Activated naive CD8-positive, alpha-beta T cell treated with anti-CD3 and anti-CD28 coated beads, Interleukin-2, amount 10 ng/mL, durations not matched to agents 7 days and 5 days (primary cell): ENCODE measurements at regions not wholly inside any gene's neighbourhood (a gene's known extent, or its start where the extent isn't known, plus 50 kb on each side); places are given as distances from the start of the nearest gene placed in this dataset.

Source experiments
- ATAC-seq: fragments of 150-1000 bp; cut with Tn5 transposase; one replicate; pipeline ENCODE4 v1.10.0; 2021; ENCODE audit warnings: low read depth, moderate library complexity
- POLR2A ChIA-PET: fragments of 350-600 bp; sonication (Branson Sonifier 250); formaldehyde crosslinking; loops from one replicate; lab custom pipeline; 2021; ENCODE audit warnings: antibody characterized with exemption; lab: Charles Lee
- DNase-seq: peaks from one replicate; pipeline ENCODE4 v3.0.0; 2021
- H3K27ac Mint-ChIP-seq: one replicate; pipeline ENCODE4 v1.8.0; 2022; ENCODE audit warnings: mild to moderate bottlenecking, mixed read lengths
- H3K27me3 Mint-ChIP-seq: one replicate; pipeline ENCODE4 v1.8.0; 2022; ENCODE audit warnings: mild to moderate bottlenecking, moderate library complexity, mixed read lengths
- H3K36me3 Mint-ChIP-seq: one replicate; pipeline ENCODE4 v1.8.0; 2021; ENCODE audit warnings: mild to moderate bottlenecking, mixed read lengths
- H3K4me1 Mint-ChIP-seq: one replicate; pipeline ENCODE4 v1.8.0; 2021; ENCODE audit warnings: mixed read lengths
- H3K4me3 Mint-ChIP-seq: one replicate; pipeline ENCODE4 v1.8.0; 2022; ENCODE audit warnings: mild to moderate bottlenecking, moderate library complexity, mixed read lengths
- H3K9me3 Mint-ChIP-seq: one replicate; pipeline ENCODE4 v1.8.0; 2021; ENCODE audit warnings: mixed read lengths

- POLR2A ChIA-PET, result interaction anchor here (0.9 to 1.8 kb wide), 3 partner anchors 106 to 152 kb away, joined by 3 to 8 read pairs (median 3); partner anchors contain the start of gene BTG1
- DNase-seq, result no peak
Observed at GRCh38 chr12:92297932-92298696, 152.5 kb upstream of the BTG1 start.

GRCh38 chr12:92297405-92297804, 151.8 kb upstream of the BTG1 start:
- H3K4me3 Mint-ChIP-seq, result peak overlapping the region; percentile 59
- peak overlapping the region; percentile 80 for H3K27ac Mint-ChIP-seq
- DNase-seq (no peak), ATAC-seq (peak; percentile 16)
- peaks cover 7% of the 10 kb centered on the region for H3K9me3 Mint-ChIP-seq
- peaks cover 9% of the 10 kb centered on the region for H3K36me3 Mint-ChIP-seq
- no peaks in the 10 kb centered on the region for H3K27me3 Mint-ChIP-seq
- POLR2A ChIA-PET, result interaction anchor here (0.9 to 1.8 kb wide), 2 partner anchors 108 to 152 kb away, joined by 3 to 8 read pairs; partner anchors contain the start of gene BTG1
- peaks cover 14% of the 10 kb centered on the region for H3K4me1 Mint-ChIP-seq

More at GRCh38 chr12:92297932-92298696, 152.5 kb upstream of the BTG1 start:
- no peaks in the 10 kb centered on the region for H3K27me3 Mint-ChIP-seq
- H3K27ac Mint-ChIP-seq, result peak overlapping the region; percentile 80
- peak overlapping the region; percentile 59 for H3K4me3 Mint-ChIP-seq
- peaks cover 14% of the 10 kb centered on the region for H3K4me1 Mint-ChIP-seq
- peak; percentile 95 for ATAC-seq
- peaks cover 7% of the 10 kb centered on the region for H3K9me3 Mint-ChIP-seq
- peaks cover 9% of the 10 kb centered on the region for H3K36me3 Mint-ChIP-seq

- Mint-ChIP-seq H3K4me3 (no peak overlapping the region), H3K9me3 (peaks cover 7% of the 10 kb centered on the region), H3K36me3 (peaks cover 11% of the 10 kb centered on the region), H3K4me1 (peaks cover 14% of the 10 kb centered on the region), H3K27me3 (no peaks in the 10 kb centered on the region), H3K27ac (no peak overlapping the region)
- ATAC-seq (no peak), DNase-seq (no peak)
- POLR2A ChIA-PET, result interaction anchor here (1.1 kb wide), 1 partner anchor 150 kb away, joined by 3 read pairs; the partner anchor contains the start of gene BTG1
Observed at GRCh38 chr12:92295523-92295922, 149.9 kb upstream of the BTG1 start.

- Mint-ChIP-seq H3K4me3 (no peak overlapping the region), H3K27ac (no peak overlapping the region), H3K4me1 (peaks cover 14% of the 10 kb centered on the region), H3K36me3 (peaks cover 11% of the 10 kb centered on the region), H3K9me3 (peaks cover 7% of the 10 kb centered on the region), H3K27me3 (no peaks in the 10 kb centered on the region)
- ATAC-seq (no peak), DNase-seq (no peak)
- POLR2A ChIA-PET, result interaction anchor here (1.1 kb wide), 1 partner anchor 149 kb away, joined by 3 read pairs; the partner anchor contains the start of gene BTG1
Observed at GRCh38 chr12:92294676-92295440, 149.2 kb upstream of the BTG1 start.

- no peak for ATAC-seq
- no peak for DNase-seq
- Mint-ChIP-seq H3K27me3 (no peaks in the 10 kb centered on the region), H3K4me3 (no peak overlapping the region), H3K9me3 (peaks cover 5% of the 10 kb centered on the region), H3K36me3 (peaks cover 4% of the 10 kb centered on the region), H3K4me1 (peaks cover 2% of the 10 kb centered on the region), H3K27ac (no peak overlapping the region)
- POLR2A ChIA-PET, result no interaction called here
Observed at GRCh38 chr12:92292016-92292415, 146.4 kb upstream of the BTG1 start.

GRCh38 chr12:92290886-92291285, 145.2 kb upstream of the BTG1 start:
- DNase-seq (no peak), ATAC-seq (no peak)
- POLR2A ChIA-PET, result interaction anchor here (0.6 to 0.8 kb wide), 2 partner anchors 108 to 144 kb away, joined by 3 to 4 read pairs; no protein-coding TSS in a partner anchor
- H3K4me1 Mint-ChIP-seq, result peaks cover 2% of the 10 kb centered on the region
- no peak overlapping the region for H3K27ac Mint-ChIP-seq
- peaks cover 5% of the 10 kb centered on the region for H3K36me3 Mint-ChIP-seq
- H3K4me3 Mint-ChIP-seq, result no peak overlapping the region
- H3K27me3 Mint-ChIP-seq, result no peaks in the 10 kb centered on the region
- peaks cover 5% of the 10 kb centered on the region for H3K9me3 Mint-ChIP-seq

GRCh38 chr12:92290350-92290695, 144.7 kb upstream of the BTG1 start:
- H3K27ac Mint-ChIP-seq, result no peak overlapping the region

GRCh38 chr12:92289629-92290349, 144.1 kb upstream of the BTG1 start:
- no peaks in the 10 kb centered on the region for H3K27me3 Mint-ChIP-seq
- H3K4me3 Mint-ChIP-seq, result no peak overlapping the region
- peaks cover 6% of the 10 kb centered on the region for H3K9me3 Mint-ChIP-seq
- DNase-seq, result no peak
- no peak overlapping the region for H3K27ac Mint-ChIP-seq
- H3K36me3 Mint-ChIP-seq, result peaks cover 7% of the 10 kb centered on the region
- POLR2A ChIA-PET, result interaction anchor here (0.8 kb wide), 1 partner anchor 143 kb away, joined by 4 read pairs; no protein-coding TSS in a partner anchor
- peaks cover under 1% of the 10 kb centered on the region for H3K4me1 Mint-ChIP-seq
- ATAC-seq, result no peak

More at GRCh38 chr12:92290350-92290695, 144.7 kb upstream of the BTG1 start:
- H3K4me1 Mint-ChIP-seq, result peaks cover 2% of the 10 kb centered on the region
- DNase-seq (no peak), ATAC-seq (no peak)
- H3K36me3 Mint-ChIP-seq, result peaks cover 7% of the 10 kb centered on the region
- no peaks in the 10 kb centered on the region for H3K27me3 Mint-ChIP-seq
- no peak overlapping the region for H3K4me3 Mint-ChIP-seq
- POLR2A ChIA-PET, result interaction anchor here (0.8 kb wide), 1 partner anchor 144 kb away, joined by 4 read pairs; no protein-coding TSS in a partner anchor
- H3K9me3 Mint-ChIP-seq, result peaks cover 4% of the 10 kb centered on the region

- peaks cover 6% of the 10 kb centered on the region for H3K9me3 Mint-ChIP-seq
- H3K4me3 Mint-ChIP-seq, result no peak overlapping the region
- H3K27ac Mint-ChIP-seq, result no peak overlapping the region
- H3K36me3 Mint-ChIP-seq, result peaks cover 9% of the 10 kb centered on the region
- ATAC-seq (no peak), DNase-seq (no peak)
- H3K4me1 Mint-ChIP-seq, result no peaks in the 10 kb centered on the region
- POLR2A ChIA-PET, result no interaction called here
- no peaks in the 10 kb centered on the region for H3K27me3 Mint-ChIP-seq
Observed at GRCh38 chr12:92288561-92288960, 142.9 kb upstream of the BTG1 start.

GRCh38 chr12:92278378-92278828, 132.8 kb upstream of the BTG1 start:
- H3K27ac Mint-ChIP-seq, result no peak overlapping the region
- POLR2A ChIA-PET, result no interaction called here
- peaks cover 5% of the 10 kb centered on the region for H3K36me3 Mint-ChIP-seq
- H3K4me3 Mint-ChIP-seq, result no peak overlapping the region
- H3K27me3 Mint-ChIP-seq, result no peaks in the 10 kb centered on the region
- no peak for DNase-seq
- peaks cover 12% of the 10 kb centered on the region for H3K9me3 Mint-ChIP-seq
- H3K4me1 Mint-ChIP-seq, result peaks cover 3% of the 10 kb centered on the region
- no peak for ATAC-seq

GRCh38 chr12:92277795-92278194, 132.1 kb upstream of the BTG1 start:
- peaks cover 15% of the 10 kb centered on the region for H3K9me3 Mint-ChIP-seq
- DNase-seq (no peak), ATAC-seq (no peak)
- H3K4me3 Mint-ChIP-seq, result no peak overlapping the region
- peaks cover 8% of the 10 kb centered on the region for H3K36me3 Mint-ChIP-seq
- POLR2A ChIA-PET, result no interaction called here
- no peak overlapping the region for H3K27ac Mint-ChIP-seq
- H3K27me3 Mint-ChIP-seq, result no peaks in the 10 kb centered on the region
- H3K4me1 Mint-ChIP-seq, result peaks cover 3% of the 10 kb centered on the region

- Mint-ChIP-seq H3K27ac (no peak overlapping the region), H3K4me3 (no peak overlapping the region), H3K27me3 (no peaks in the 10 kb centered on the region), H3K4me1 (peaks cover 3% of the 10 kb centered on the region), H3K9me3 (peaks cover 11% of the 10 kb centered on the region), H3K36me3 (peaks cover 8% of the 10 kb centered on the region)
- no peak for DNase-seq
- ATAC-seq, result no peak
- POLR2A ChIA-PET, result no interaction called here
Observed at GRCh38 chr12:92276276-92276675, 130.6 kb upstream of the BTG1 start.
